ENCODE measurements at regions not wholly inside any gene's neighbourhood (a gene's known extent, or its start where the extent isn't known, plus 50 kb on each side); places are given as distances from the start of the nearest gene placed in this dataset.
"Not testable (repeated sequence)": the region's sequence is repeated elsewhere in the genome, so short reads cannot be mapped to it uniquely, and the experiment has no call there.

GRCh38 chr2:203585516-203585915 is 50.4 kb upstream of the RAPH1 start:
- no peak for DNase-seq

- no peak for DNase-seq
Observed at GRCh38 chr2:203586206-203586605, 51.1 kb upstream of the RAPH1 start.

- DNase-seq, result no peak
Observed at GRCh38 chr2:203586696-203587095, 51.6 kb upstream of the RAPH1 start.

- DNase-seq, result no peak
Observed at GRCh38 chr2:203590496-203590895, 55.4 kb upstream of the RAPH1 start.

- no peak for DNase-seq
Observed at GRCh38 chr2:203591642-203592041, 56.5 kb upstream of the RAPH1 start.

DNA sequence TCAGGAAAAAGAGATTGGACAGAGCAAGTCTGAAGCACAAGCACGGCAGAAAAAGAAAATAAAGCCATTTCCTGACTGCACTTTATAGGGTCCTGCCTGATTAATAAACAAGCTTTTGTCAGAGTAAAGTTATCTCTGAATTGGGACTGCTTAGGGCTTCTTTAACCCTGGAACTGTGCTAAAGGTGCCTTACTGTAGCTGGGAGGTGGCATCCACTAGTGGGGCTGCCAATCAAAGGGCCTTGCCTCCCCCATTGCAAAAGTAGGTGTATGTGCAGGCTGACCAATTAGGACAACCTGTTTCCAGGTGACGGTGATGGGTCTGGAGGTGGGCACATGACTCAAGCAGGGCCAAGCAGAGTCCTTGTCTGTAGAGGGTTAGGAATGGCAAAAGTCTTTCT is 57.4 kb upstream of the RAPH1 start:
- no peak for DNase-seq

- no peak for DNase-seq
Observed at GRCh38 chr2:203594541-203594940, 59.4 kb upstream of the RAPH1 start.

DNA sequence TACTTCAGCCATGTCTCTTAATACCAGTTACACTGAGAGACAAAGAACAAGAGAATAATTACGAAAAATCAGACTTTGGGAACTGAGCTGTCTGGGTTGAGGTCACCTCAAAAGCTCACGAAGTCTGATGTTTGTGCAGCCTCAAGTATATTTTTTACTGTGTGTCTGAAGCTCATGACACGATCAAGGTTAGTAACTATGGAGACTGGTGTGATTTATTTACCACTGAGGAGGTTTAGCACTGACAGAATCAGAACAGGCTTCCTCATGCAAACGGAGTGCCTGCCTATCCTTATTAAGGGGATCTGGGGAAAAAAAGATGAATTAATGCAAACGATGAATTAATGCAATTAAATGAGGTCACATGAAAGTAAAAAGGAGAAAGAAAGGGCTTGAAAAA is 61.1 kb upstream of the RAPH1 start:
- no peak for DNase-seq

- no peak for DNase-seq
Observed at GRCh38 chr2:203599509-203599908, 64.4 kb upstream of the RAPH1 start.

DNA sequence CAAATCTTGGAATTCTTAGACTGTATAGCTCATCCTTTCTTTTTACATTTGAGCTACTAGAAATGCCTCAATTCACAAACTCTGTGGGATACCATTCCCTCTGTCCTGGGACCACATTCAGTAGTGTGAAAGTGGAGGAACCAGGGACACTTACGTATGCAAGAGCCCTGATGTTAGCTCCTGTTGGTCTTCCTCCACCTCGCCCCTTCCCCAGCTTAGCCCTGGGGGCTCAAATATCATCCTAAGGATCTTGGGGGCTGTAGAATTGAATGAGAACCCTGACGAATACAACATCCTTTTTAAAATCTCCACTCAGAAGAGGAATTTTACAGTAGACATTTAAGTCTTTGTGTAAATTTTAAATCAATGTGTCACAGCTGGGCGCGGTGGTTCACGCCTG is 65.2 kb upstream of the RAPH1 start:
- no peak for DNase-seq

DNA sequence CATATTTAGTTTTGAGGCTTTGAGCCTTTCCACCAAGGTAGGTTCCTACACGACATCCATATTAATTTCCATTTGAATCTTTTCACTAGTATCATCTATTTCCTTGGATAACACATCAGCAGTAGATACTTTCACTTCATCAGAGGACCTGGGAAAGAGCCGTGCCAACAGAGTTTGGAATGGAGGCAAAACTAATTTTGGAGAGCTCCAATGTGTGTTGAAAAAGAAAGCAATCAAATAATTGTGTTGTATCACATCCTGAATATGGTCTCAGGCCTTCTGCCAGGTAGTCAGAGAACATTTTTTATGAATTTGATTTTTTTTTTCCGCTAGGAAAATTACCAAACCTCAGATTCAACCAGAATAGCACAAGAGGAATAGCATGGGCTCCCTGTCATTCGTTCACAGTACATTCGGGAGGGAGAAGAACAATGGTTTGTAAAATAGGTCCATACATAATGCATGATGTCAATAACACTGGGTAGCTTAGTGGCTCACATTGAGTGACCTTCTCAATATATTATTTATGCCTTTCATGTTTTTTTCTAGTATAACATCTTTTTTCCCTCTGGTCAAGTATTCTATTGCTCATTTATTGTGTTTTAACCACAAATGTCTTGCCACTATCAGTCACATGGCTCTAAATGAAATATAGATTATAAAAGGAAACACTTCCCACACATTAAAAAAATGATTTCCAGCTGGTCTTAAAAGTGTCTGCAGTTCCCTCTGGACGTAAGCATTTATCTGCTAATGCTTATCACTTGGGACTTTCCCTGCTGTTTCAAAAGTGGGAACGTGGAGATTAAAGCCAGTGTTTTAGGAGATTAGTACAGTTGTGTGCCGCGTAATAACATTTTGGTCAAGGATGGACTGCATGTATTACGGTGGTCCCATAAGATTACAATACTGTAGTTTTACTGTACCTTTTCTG is 68.6 kb upstream of the RAPH1 start:
- DNase-seq, result no peak

GRCh38 chr2:203605302-203605701 is 70.2 kb upstream of the RAPH1 start:
- DNase-seq, result no peak

DNA sequence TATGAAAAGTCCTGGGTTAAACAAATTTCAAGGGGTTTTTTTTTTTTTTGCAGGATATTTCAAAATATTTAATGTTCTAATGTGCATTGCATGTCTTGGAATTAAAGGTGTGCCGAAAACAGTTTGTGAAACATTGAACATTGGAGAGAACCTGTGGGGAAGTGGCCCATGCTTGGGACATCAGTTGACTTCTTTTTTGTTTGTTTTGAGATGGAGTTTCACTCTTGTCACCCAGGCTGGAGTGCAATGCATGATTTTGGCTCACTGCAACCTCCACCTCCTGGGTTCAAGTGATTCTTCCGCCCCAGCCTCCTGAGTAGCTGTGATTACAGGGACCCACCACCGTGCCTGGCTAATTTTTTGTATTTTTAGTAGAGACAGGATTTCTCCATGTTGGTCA is 71.0 kb upstream of the RAPH1 start:
- DNase-seq, result no peak

GRCh38 chr2:203610558-203610957 is 75.5 kb upstream of the RAPH1 start:
- DNase-seq, result no peak

DNA sequence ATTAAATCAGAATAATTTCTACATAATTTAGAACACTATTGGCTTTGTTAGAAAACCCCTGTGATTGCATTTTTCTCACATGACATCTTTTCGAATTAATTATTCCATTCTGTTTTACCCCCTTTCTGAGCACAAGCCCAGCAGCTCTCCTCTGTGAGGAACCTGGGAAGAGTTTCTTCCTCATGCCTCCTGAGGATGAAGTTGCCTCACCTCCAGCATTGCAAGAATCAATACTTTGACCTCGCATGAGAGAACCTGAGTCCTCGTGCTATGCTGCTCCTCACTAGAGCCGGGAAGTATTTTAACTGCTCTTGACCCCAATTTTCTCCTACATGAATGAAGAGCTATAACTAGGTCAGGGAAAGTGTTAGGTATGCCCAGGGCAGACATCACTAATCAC is 77.1 kb upstream of the RAPH1 start:
- DNase-seq, result no peak

GRCh38 chr2:203619267-203619878 is 84.3 kb upstream of the RAPH1 start:
- DNase-seq, result no peak

GRCh38 chr2:203621981-203622515 is 84.4 kb upstream of the CD28 start:
- peak; percentile 63 to 79 for DNase-seq

- DNase-seq, result no peak
Observed at GRCh38 chr2:203623096-203623495, 83.3 kb upstream of the CD28 start.

- no peak for DNase-seq
Observed at GRCh38 chr2:203623661-203624060, 82.8 kb upstream of the CD28 start.

GRCh38 chr2:203625701-203626100 is 80.7 kb upstream of the CD28 start:
- DNase-seq, result peak in 1 of 2 donors; percentile 33

GRCh38 chr2:203626247-203626646 is 80.2 kb upstream of the CD28 start:
- not testable (repeated sequence) for DNase-seq

DNA sequence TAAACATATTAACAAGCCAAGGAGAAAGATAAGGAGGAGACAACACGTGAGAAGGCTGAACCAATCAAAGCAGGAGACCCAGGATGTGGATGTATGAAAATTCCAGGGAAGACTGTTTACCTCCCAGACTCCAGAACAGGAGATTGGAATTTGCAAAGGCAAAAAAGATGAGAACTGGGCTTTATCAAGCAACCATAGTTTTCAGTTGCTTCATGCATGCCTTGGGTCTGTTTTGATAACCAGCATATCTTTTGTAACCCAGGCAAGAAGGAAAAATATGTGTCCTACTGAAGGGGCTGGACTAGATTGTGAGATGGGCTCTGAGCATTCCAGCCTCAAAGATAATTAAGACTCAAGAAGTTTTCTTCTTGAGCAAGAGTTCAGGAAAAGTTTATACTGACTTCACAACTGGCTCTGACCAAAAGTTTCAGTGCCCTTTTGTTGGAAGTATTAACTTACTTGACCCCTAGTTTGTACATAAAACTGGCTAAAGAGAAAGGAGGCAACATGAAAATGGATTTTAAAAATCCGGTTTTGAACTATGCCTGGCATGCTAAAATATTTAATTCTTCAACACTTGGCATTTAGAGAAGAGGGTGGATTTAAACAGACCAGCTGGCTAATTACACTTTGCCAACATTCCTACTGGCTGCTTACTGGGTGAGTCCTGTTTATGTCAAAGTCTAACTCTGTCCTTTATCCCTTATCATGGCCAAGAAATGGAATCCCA is 79.3 kb upstream of the CD28 start:
- peak in 1 of 2 donors; percentile 77 for DNase-seq
